ENCODE measurements at regions not wholly inside any gene's neighbourhood (a gene's known extent, or its start where the extent isn't known, plus 50 kb on each side); places are given as distances from the start of the nearest gene placed in this dataset.

- Histone ChIP-seq H3K4me1 (ENCODE audit: control insufficient read depth, extremely low read depth, insufficient read depth, low read length) (no peaks in the 10 kb centered on the region), H3K36me3 (ENCODE audit: control insufficient read depth in 2 of 2, extremely low read depth in 1 of 2, insufficient read depth in 2 of 2, low read length in 2 of 2) (no peaks in the 10 kb centered on the region), H3K4me2 (ENCODE audit: insufficient read depth, low read length) (no peak overlapping the region), H3K9ac (replicated peaks; ENCODE audit: extremely low read depth, insufficient read depth, low read length) (no peak overlapping the region), H3K79me2 (ENCODE audit: control insufficient read depth, insufficient read depth, low read length) (no peaks in the 10 kb centered on the region), H3K9me3 (replicated peaks; ENCODE audit: control insufficient read depth, insufficient read depth, low read length) (no peaks in the 10 kb centered on the region), H3K27me3 (ENCODE audit: control insufficient read depth in 2 of 2, insufficient read depth in 2 of 2, low read length in 2 of 2) (no peaks in the 10 kb centered on the region), H3K4me3 (replicated peaks in 1 of 3; ENCODE audit: insufficient read depth in 1 of 3, low read depth in 1 of 3, low read length in 3 of 3) (no peak overlapping the region), H3K9me1 (replicated peaks; ENCODE audit: control insufficient read depth, extremely low read depth, insufficient read depth, low read length) (no peaks in the 10 kb centered on the region), H3K27ac (ENCODE audit: insufficient read depth, low read depth, low read length) (no peak overlapping the region), H2AFZ (ENCODE audit: low read depth, low read length) (no peak overlapping the region), H4K20me1 (replicated peaks; ENCODE audit: control insufficient read depth, extremely low read depth, insufficient read depth, low read length) (no peaks in the 10 kb centered on the region)
- TF ChIP-seq EZH2 (IDR thresholded peaks at IDR 0.05; ENCODE audit: borderline replicate concordance, low read depth, low read length, severe bottlenecking) (no peak), FOS (IDR thresholded peaks at IDR 0.05; ENCODE audit: borderline replicate concordance, insufficient read depth, low read length) (no peak), JUN (IDR thresholded peaks at IDR 0.05; ENCODE audit: borderline replicate concordance, insufficient read depth, insufficient read length, low read depth) (no peak), MYC (IDR thresholded peaks at IDR 0.05; ENCODE audit: low read depth, low read length) (no peak), CTCF (IDR thresholded peaks at IDR 0.05; ENCODE audit: extremely low read depth in 1 of 2, insufficient read depth in 1 of 2, low read depth in 1 of 2, low read length in 2 of 2) (no peak), GATA2 (IDR thresholded peaks at IDR 0.05; ENCODE audit: insufficient read depth, insufficient read length, low read depth, low read length) (no peak), POLR2A (IDR thresholded peaks at IDR 0.05; ENCODE audit: low read depth, low read length) (no peak), POLR2AphosphoS5 (IDR thresholded peaks at IDR 0.05; ENCODE audit: insufficient read depth, low read depth, low read length) (no peak), MAX (IDR thresholded peaks at IDR 0.05; ENCODE audit: insufficient read depth, insufficient read length) (no peak)
- ChIA-PET CTCF (no interaction called here), POLR2A (no interaction called here)
- dilution Hi-C loops (cut with MboI; ENCODE audit: extremely low pct_ligation_motif_present, low sequenced_read_pairs) (no loop called here), intact Hi-C loops (cut with micrococcal nuclease) (no loop called here)
- BruUV-seq (replicated peaks), result no TSS peak
- DNase-seq (ENCODE audit: low read depth, low spot score), result no peak
- FAIRE-seq, result no peak
Measured at GRCh38 chr2:192579965-192580700, 385.4 kb upstream of the TMEFF2 start.

All from endothelial cell of umbilical vein (primary cell).